GM12875 (cell line): ENCODE measurements at regions not wholly inside any gene's neighbourhood (a gene's known extent, or its start where the extent isn't known, plus 50 kb on each side); places are given as distances from the start of the nearest gene placed in this dataset.

ENCODE experiments used
- H3K4me3 ChIP-seq: one replicate; pipeline ENCODE4 v1.5.1; 2011; ENCODE audit warnings: low read depth, low read length, control low read depth
- TF ChIP-seq, protein P1 (sequence below): IDR thresholded peaks from 2 replicates; pipeline ENCODE4 v1.5.1; 2011; ENCODE audit warnings: low read depth, mild to moderate bottlenecking, control low read depth, inconsistent platforms, low read length, moderate library complexity, borderline replicate concordance; ENCODE audit not compliant: insufficient read depth

DNA sequence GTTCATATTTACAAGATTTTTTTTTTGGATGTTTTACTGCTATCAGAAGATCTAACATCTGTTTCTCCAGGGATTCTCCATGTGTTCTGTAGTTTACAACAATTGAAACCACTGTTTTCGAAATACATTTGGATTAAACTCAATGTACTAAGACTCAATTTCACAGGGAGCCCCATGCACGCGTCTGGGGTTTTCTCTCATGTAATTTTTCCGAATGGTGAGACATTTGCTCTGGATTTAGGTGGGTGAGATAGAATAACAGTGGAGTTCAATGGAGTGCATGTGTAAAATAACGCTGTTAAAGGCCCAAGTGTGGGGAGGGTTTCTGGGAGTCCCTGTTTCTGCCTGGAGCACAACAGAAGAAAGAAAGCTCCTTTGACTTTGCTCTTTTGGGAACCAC lies 330.3 kb downstream of the TSHZ3 start:
- no peak overlapping the region for H3K4me3 ChIP-seq
- TF ChIP-seq, protein P1, sequence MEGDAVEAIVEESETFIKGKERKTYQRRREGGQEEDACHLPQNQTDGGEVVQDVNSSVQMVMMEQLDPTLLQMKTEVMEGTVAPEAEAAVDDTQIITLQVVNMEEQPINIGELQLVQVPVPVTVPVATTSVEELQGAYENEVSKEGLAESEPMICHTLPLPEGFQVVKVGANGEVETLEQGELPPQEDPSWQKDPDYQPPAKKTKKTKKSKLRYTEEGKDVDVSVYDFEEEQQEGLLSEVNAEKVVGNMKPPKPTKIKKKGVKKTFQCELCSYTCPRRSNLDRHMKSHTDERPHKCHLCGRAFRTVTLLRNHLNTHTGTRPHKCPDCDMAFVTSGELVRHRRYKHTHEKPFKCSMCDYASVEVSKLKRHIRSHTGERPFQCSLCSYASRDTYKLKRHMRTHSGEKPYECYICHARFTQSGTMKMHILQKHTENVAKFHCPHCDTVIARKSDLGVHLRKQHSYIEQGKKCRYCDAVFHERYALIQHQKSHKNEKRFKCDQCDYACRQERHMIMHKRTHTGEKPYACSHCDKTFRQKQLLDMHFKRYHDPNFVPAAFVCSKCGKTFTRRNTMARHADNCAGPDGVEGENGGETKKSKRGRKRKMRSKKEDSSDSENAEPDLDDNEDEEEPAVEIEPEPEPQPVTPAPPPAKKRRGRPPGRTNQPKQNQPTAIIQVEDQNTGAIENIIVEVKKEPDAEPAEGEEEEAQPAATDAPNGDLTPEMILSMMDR = no peak

DNA sequence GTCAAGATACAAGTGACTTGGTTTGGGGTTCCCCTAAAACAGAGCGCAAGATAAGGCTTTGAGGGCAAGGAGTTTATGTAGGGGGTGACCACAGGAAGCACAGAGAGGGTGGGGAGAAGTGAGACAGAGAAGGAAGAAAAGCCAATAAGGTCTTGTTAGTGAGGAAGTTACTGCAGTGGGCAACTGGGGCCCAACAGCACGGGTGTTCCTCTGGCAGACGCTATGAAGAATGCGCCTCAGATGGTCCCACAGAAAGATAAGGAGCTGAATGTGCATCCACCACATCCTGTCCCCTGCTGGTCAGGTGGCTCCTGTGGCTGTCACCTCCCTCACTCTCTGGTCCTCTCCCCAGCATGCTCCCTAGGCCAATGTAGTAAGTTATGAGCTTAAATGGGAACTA lies 333.5 kb downstream of the TSHZ3 start:
- H3K4me3 ChIP-seq = no peak overlapping the region

DNA sequence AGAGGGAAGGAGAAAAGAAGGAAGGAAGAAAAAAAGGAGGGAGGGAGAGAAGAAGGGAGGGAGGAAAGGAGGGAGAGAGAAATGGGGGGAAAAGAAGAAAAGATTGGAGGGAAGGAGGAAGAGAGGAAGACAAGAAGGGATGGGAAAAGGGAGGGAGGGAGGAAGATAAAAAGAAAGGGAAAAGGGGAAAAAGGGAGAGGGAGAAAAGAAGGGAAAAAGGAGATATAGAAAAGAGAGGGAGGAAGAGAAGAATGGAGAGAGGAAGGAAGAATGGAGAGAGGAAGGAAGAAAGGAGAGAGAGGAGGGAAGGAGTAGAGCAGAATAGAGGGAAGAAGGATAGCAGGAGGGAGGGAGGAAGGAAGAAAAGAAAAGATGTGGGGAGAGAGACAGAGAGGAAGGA lies 334.6 kb downstream of the TSHZ3 start:
- no peak overlapping the region for H3K4me3 ChIP-seq
- TF ChIP-seq, protein P1 = no peak

More for the DNA sequence above, 333.5 kb downstream of the TSHZ3 start:
- TF ChIP-seq, protein P1 = no peak

DNA sequence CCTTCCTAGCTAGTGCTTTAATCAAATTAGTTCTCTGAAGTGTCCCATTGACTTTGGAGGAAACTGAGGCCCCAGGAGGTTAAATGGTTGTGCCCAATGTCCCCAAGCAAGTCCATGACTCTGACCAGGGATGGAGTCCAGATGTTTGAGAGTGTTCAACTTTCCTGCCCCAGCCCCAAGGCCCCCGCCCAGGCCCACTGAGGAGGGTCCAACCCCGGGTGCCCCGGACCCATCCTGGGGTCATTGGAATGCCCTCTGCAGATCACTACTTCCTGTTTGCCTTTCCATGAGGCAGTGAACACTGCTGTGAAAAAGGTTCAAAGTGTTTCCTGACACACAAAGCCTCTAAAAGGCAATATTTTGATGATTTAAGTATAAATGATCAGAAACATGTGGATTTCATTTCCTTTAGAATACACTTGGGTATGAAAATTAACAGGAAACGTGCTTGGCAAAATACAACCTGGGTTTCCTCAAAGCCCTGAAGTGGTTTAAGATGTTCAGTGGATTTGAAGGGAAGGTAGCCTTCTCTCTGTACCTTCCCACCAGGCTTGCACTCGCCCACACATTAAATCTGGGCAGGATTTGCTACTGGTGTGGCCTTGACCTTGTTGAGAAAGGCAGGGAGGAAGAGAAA lies 335.7 kb downstream of the TSHZ3 start:
- TF ChIP-seq, protein P1 = no peak
- H3K4me3 ChIP-seq = no peak overlapping the region

DNA sequence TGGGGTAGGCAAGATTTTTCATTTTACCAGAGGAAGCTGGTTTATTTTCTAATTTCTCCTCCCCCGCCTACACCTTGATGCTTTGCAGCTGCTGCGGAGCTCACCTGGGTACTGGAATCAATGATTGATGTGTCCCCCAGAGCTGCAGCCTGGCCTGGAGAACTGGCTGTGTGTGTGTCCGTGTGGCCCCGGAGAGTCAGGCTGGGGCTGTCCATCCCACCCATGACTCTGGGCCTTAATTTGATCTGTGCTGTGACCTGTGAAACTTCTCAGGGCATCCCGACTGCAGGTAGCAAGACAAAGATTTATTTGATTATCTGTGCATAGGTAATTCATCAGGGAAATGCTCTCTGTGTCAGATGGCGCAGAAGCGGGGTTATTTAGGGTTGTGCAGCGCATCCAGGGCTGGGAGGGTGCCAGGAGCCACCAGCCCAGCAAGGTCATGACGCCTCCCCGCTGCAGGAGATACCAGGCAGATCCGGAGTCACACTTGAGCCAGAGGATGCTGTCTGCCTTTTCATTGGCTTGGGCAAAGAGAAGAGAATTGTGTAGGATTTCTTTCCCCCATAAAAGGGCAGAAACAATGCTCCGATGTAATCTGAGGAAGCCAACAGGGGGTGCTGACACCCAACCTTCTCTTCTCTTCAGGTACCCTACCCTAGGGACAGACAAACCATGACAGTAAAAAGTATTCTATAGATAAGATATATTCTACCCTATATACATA lies 346.6 kb downstream of the TSHZ3 start:
- no peak overlapping the region for H3K4me3 ChIP-seq
- TF ChIP-seq, protein P1 = no peak

DNA sequence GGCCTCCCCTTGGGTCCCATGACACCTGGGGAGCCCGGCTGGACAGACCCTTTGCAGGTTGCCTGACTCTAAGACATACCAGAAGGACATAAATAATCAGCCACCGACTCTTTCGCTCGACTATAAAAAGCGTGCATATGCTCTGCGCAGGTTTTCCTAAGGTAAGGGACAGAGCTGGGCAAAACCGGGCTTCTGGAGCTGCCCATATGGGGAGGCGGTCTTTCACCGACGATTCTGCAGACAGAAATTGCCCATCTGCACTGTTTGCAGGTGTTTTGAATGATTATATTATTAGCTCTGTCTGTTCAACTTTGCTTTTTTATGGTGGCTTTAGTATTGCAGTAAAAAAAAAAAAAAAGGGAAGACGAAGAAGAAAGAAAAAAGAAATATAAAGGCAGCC lies 347.2 kb downstream of the TSHZ3 start:
- TF ChIP-seq, protein P1 = no peak
- no peak overlapping the region for H3K4me3 ChIP-seq

DNA sequence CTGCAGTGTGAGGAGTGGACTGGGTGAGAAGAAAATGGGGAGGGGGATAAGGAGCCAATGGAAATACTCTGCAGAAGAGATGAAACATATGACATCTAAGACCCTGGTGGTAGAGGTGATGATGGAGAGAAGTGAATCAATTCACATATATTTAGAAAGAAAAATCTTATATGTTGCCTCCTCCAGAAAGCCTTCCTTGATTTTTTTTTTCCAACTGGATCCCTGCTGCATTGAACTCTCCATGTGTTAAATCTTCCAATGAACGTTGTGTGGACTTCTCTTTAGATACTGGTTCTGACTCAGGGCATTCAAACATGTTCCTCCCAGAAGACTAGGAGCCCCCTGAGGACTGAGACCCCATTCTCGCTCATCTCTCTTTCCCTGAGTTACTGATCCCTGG lies 348.3 kb downstream of the TSHZ3 start:
- H3K4me3 ChIP-seq = no peak overlapping the region
- TF ChIP-seq, protein P1 = no peak
